ENCODE measurements at regions not wholly inside any gene's neighbourhood (a gene's known extent, or its start where the extent isn't known, plus 50 kb on each side); places are given as distances from the start of the nearest gene placed in this dataset.

- TF ChIP-seq EZH2 (IDR thresholded peaks at IDR 0.05; ENCODE audit: insufficient read depth, poor library complexity, severe bottlenecking) (no peak), EZH2phosphoT487 (IDR thresholded peaks at IDR 0.05; ENCODE audit: insufficient read depth, low read depth) (no peak)
Observed at GRCh38 chr3:46132565-46132964, 75.5 kb downstream of the CCR1 start.
